Tibial nerve (tissue), 4 donors: ENCODE measurements at regions not wholly inside any gene's neighbourhood (a gene's known extent, or its start where the extent isn't known, plus 50 kb on each side); places are given as distances from the start of the nearest gene placed in this dataset.

ENCODE experiments used
- EP300 ChIP-seq, 2 donors: sonication (generic); formaldehyde crosslinking; IDR thresholded peaks; one replicate each; pipeline ENCODE4 v1.6.1; 2017; ENCODE audit warnings: antibody characterized with exemption in 2 of 2, mild to moderate bottlenecking in 1 of 2
- POLR2A ChIP-seq, 2 donors: fragments of 450-650 bp; IDR thresholded peaks; one replicate each; pipeline ENCODE4 v1.6.1; 2017; ENCODE audit warnings: antibody characterized with exemption in 2 of 2, mild to moderate bottlenecking in 2 of 2, moderate library complexity in 2 of 2
- TF ChIP-seq, protein P1 (sequence below), 5 experiments: fragments of 200-600 bp in 3 of 5; fragments of 450-650 bp in 2 of 5; sonication (generic) in 3 of 5; IDR thresholded peaks; one replicate each; pipeline ENCODE4 v1.5.1; 2016 to 2019; ENCODE audit warnings: antibody characterized with exemption in 5 of 5, mild to moderate bottlenecking in 3 of 5, moderate library complexity in 2 of 5

DNA sequence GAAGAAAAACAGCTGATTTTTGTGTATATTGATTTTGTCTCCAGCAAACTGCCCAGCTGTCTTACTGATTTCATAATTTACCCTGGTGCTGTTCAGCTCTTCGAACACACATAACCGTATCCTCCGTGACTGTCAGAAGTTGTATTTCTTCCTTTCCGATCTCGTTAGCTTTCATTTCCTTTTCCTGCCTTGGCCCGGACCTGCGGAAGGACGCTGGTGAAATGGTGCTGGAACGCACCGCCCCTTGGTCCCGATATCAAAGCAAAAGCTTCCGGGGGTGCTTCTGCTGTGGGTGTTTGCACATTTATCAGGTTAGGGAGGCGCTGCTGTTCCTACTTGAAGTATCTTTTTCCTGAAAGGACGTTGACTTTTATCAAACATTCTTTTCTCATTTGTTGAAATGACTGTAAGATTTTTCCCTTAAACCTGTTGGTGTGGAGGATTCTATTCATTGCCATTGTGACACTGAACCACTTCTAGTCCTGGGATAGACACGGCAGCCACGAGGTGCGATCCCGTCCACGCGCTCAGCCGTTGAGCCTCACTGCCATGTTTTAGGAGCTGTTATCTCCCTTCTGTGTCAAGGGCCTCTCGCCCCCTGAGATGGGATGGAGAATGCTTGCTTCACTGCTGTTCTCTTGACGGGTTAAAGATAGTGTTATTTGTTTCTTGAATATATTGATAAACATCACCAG is 72.6 kb downstream of the FOXL3 start:
- TF ChIP-seq, protein P1, sequence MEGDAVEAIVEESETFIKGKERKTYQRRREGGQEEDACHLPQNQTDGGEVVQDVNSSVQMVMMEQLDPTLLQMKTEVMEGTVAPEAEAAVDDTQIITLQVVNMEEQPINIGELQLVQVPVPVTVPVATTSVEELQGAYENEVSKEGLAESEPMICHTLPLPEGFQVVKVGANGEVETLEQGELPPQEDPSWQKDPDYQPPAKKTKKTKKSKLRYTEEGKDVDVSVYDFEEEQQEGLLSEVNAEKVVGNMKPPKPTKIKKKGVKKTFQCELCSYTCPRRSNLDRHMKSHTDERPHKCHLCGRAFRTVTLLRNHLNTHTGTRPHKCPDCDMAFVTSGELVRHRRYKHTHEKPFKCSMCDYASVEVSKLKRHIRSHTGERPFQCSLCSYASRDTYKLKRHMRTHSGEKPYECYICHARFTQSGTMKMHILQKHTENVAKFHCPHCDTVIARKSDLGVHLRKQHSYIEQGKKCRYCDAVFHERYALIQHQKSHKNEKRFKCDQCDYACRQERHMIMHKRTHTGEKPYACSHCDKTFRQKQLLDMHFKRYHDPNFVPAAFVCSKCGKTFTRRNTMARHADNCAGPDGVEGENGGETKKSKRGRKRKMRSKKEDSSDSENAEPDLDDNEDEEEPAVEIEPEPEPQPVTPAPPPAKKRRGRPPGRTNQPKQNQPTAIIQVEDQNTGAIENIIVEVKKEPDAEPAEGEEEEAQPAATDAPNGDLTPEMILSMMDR (IDR thresholded peaks at IDR 0.05), result no peak
- TF ChIP-seq POLR2A (IDR thresholded peaks at IDR 0.05), result no peak
- TF ChIP-seq EP300 (IDR thresholded peaks at IDR 0.05), result no peak
